ENCODE measurements at regions not wholly inside any gene's neighbourhood (a gene's known extent, or its start where the extent isn't known, plus 50 kb on each side); places are given as distances from the start of the nearest gene placed in this dataset.
"Not testable (repeated sequence)": the region's sequence is repeated elsewhere in the genome, so short reads cannot be mapped to it uniquely, and the experiment has no call there.

- POLR2A ChIA-PET, result no interaction called here
- no peak overlapping the region for H3K27ac Mint-ChIP-seq
- no peak for ATAC-seq
- peaks cover 0 to 5% (median 0%) of the 10 kb centered on the region in 3 donors for H3K36me3 Mint-ChIP-seq
- no peak overlapping the region for H3K4me3 Mint-ChIP-seq
- no peak for DNase-seq
- H3K27me3 Mint-ChIP-seq, result peaks cover 0 to 10% (median 2%) of the 10 kb centered on the region in 5 donors
- H3K4me1 Mint-ChIP-seq, result no peaks in the 10 kb centered on the region
- peaks cover 0 to 6% (median 4%) of the 10 kb centered on the region in 9 donors for H3K9me3 Mint-ChIP-seq
These were observed 174.6 kb upstream of the ZNF469 start for GRCh38 chr16:88208112-88208511.

GRCh38 chr16:88208776-88209175, 174.0 kb upstream of the ZNF469 start:
- ATAC-seq, H3K36me3 Mint-ChIP-seq, POLR2A ChIA-PET, H3K4me1 Mint-ChIP-seq, H3K9me3 Mint-ChIP-seq, H3K4me3 Mint-ChIP-seq, H3K27ac Mint-ChIP-seq, DNase-seq: not testable (repeated sequence)
- H3K27me3 Mint-ChIP-seq, result peaks cover 0 to 16% (median 2%) of the 10 kb centered on the region in 5 donors

GRCh38 chr16:88209579-88209978, 173.2 kb upstream of the ZNF469 start:
- H3K36me3 Mint-ChIP-seq, H3K27ac Mint-ChIP-seq, H3K4me1 Mint-ChIP-seq, DNase-seq, POLR2A ChIA-PET, ATAC-seq, H3K4me3 Mint-ChIP-seq, H3K9me3 Mint-ChIP-seq: not testable (repeated sequence)
- peaks cover 0 to 16% (median 2%) of the 10 kb centered on the region in 5 donors for H3K27me3 Mint-ChIP-seq

GRCh38 chr16:88213937-88214336, 168.8 kb upstream of the ZNF469 start:
- H3K27ac Mint-ChIP-seq, H3K36me3 Mint-ChIP-seq, H3K27me3 Mint-ChIP-seq, DNase-seq, H3K4me1 Mint-ChIP-seq, ATAC-seq, POLR2A ChIA-PET, H3K4me3 Mint-ChIP-seq: not testable (repeated sequence)
- H3K9me3 Mint-ChIP-seq, result peaks cover 0 to 15% (median 9%) of the 10 kb centered on the region in 9 donors

DNA sequence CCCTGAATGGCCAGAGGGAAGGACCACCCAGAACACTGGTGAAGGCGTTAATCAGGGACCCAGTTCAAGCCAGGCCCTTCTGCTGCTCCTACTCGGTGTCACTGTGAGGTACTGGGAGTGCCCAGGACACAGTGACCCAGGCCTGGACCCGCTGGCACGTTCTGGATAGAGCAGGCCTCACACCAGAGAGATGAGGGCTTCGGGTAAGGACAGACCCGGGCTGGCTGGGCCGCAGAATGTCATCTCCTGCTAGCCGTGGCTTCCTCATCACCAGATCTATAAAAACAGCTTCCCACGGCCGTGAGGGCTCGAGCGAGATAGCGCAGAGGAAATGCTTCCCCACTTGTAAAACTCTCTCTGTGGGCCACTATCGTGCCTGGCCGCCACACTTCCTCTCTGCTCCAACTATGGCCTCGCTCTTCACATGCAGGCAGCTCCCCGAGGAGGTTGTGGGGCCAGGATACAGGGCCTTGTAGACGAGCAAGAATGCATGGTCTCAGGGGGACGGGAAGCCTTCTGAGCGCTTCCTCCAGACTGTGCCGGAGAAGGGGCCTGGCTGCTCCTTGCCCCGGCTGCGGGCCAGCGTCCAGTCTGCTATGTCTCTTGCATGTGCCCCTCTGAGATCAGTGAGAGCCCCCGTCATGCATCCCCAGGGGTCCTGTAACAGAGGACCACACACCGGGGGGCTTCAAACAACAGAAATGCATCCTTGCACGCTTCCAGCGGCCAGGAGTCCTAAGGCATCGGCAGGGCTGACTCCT, 161.6 kb upstream of the ZNF469 start:
- H3K36me3 Mint-ChIP-seq, H3K4me3 Mint-ChIP-seq, DNase-seq, POLR2A ChIA-PET, ATAC-seq, H3K4me1 Mint-ChIP-seq, H3K27ac Mint-ChIP-seq: not testable (repeated sequence)
- Mint-ChIP-seq H3K9me3 (peaks cover 0 to 15% (median 9%) of the 10 kb centered on the region in 9 donors), H3K27me3 (peaks cover 8 to 32% (median 29%) of the 10 kb centered on the region in 5 donors)

DNA sequence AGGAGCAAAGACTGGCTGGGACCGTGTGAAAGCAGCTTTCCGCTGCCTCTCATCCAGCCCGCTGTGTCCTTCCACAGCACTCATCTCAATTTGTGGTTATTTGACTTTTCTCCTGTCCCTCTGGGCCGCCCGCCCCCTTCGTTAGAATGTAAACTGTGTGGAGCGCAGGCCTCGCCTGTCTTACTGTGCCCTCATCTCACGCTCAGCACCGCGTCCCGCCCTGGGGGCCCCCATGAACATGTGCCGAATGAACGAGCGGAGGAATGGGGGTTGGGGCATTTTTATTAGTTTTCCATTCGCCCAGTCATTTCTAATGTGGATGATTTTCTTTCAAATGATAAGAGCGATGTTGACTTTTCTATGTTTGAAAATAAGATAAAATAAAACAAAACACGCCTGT, 159.1 kb upstream of the ZNF469 start:
- peaks cover 0 to 12% (median 0%) of the 10 kb centered on the region in 9 donors for H3K9me3 Mint-ChIP-seq
- H3K36me3 Mint-ChIP-seq, POLR2A ChIA-PET, H3K4me1 Mint-ChIP-seq, H3K4me3 Mint-ChIP-seq, ATAC-seq, H3K27ac Mint-ChIP-seq, DNase-seq: not testable (repeated sequence)
- H3K27me3 Mint-ChIP-seq, result peaks cover 6 to 42% (median 25%) of the 10 kb centered on the region in 5 donors

GRCh38 chr16:88224131-88224898, 158.4 kb upstream of the ZNF469 start:
- DNase-seq, H3K4me1 Mint-ChIP-seq, POLR2A ChIA-PET, H3K36me3 Mint-ChIP-seq, ATAC-seq, H3K4me3 Mint-ChIP-seq, H3K27ac Mint-ChIP-seq: not testable (repeated sequence)
- Mint-ChIP-seq H3K27me3 (peaks cover 6 to 41% (median 25%) of the 10 kb centered on the region in 5 donors), H3K9me3 (peaks cover 0 to 12% (median 0%) of the 10 kb centered on the region in 9 donors)

DNA sequence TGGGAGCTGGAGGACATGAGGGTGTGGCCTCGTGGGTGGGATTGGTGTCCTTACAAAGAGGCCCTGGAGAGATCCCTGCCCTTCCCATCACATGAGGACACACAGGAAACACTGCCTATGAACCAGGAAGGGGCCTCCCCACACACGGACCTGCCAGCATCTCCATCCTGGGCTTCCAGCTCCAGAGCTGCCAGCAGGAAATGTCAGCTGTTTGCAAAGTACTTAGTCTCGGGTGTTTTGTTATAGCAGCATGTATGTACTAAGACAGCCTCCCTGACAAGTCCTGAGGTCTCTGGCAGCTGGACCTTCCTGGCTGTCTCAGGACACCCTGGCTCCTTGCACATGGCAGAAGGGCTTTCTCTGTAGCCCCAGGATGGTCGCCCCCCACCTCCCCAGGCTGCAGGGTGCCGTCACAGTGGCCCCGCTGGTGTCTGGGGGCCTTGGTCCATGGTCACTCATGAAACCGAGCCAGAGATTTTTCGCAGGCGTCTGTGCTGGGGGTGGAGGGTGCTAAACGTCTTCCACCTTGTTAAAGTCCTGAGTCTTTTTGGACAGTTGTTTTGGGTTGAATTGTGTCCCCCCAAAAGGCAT, 157.0 kb upstream of the ZNF469 start:
- H3K4me1 Mint-ChIP-seq, H3K9me3 Mint-ChIP-seq, ATAC-seq, POLR2A ChIA-PET, H3K27ac Mint-ChIP-seq, H3K4me3 Mint-ChIP-seq, DNase-seq, H3K36me3 Mint-ChIP-seq: not testable (repeated sequence)
- H3K27me3 Mint-ChIP-seq, result peaks cover 3 to 32% (median 19%) of the 10 kb centered on the region in 5 donors

DNA sequence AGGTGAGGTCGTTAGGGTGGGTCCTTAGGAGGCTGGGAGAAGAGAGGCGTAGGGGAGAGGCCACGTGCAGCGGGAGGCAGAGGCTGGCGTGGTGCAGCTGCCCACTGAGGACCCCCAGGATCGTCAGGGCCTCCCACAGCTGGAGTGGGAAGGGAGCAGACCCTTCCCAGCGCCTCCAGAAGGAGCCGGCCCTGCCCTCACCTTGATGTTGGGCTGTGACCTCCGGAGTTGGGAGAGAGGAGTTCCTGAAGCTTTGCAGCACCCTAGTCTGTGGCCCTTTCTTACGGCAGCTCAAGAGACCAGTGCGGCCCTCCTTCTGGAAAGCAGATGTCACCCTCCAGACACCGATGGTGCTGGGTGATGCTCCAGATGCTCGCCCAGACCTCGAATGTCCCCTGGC, 156.5 kb upstream of the ZNF469 start:
- POLR2A ChIA-PET, H3K27ac Mint-ChIP-seq, H3K4me1 Mint-ChIP-seq, DNase-seq, ATAC-seq, H3K36me3 Mint-ChIP-seq, H3K4me3 Mint-ChIP-seq, H3K9me3 Mint-ChIP-seq: not testable (repeated sequence)
- peaks cover 3 to 26% (median 13%) of the 10 kb centered on the region in 5 donors for H3K27me3 Mint-ChIP-seq

GRCh38 chr16:88227026-88227721, 155.6 kb upstream of the ZNF469 start:
- H3K9me3 Mint-ChIP-seq, POLR2A ChIA-PET, DNase-seq, H3K27ac Mint-ChIP-seq, ATAC-seq, H3K4me1 Mint-ChIP-seq, H3K4me3 Mint-ChIP-seq, H3K36me3 Mint-ChIP-seq: not testable (repeated sequence)
- peaks cover 0 to 22% (median 5%) of the 10 kb centered on the region in 5 donors for H3K27me3 Mint-ChIP-seq

DNA sequence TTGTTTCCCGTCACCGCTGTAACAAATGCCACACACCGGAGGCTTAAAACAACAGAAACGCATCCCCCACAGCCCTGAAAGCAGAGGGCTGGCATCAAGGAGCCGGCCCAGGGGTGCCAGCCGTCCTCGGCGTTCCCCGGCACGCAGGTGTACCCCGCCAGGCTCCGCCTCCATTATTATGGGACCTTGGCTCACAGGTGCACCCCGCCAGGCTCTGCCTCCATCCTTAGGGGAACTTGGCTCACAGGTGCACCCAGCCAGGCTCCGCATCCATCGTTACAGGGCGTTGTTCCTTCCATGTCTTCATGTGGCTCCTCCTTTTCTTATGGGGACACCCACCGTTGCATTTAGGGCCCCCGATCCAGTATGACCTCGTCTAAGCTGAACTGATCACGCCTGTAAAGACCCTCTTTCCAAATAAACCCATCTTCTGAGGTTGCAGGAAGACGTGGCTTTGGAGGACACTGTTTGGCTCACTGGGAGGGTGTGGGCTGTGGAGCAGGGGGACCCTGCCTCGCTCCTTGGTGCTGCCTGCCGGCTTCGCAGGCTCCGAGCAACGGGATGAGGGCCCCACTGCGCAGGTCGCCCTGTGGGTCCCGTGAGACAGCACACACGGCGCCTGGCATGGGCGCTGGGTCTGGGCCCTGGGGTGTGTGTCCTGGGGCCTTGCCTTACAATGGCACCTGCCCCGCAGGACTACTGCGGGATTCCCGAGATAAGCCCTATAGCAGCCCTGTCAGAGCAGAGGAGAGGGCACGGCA, 154.9 kb upstream of the ZNF469 start:
- ATAC-seq, POLR2A ChIA-PET, H3K4me3 Mint-ChIP-seq, DNase-seq, H3K27ac Mint-ChIP-seq, H3K9me3 Mint-ChIP-seq, H3K36me3 Mint-ChIP-seq, H3K4me1 Mint-ChIP-seq: not testable (repeated sequence)
- peaks cover 0 to 17% (median 5%) of the 10 kb centered on the region in 5 donors for H3K27me3 Mint-ChIP-seq

DNA sequence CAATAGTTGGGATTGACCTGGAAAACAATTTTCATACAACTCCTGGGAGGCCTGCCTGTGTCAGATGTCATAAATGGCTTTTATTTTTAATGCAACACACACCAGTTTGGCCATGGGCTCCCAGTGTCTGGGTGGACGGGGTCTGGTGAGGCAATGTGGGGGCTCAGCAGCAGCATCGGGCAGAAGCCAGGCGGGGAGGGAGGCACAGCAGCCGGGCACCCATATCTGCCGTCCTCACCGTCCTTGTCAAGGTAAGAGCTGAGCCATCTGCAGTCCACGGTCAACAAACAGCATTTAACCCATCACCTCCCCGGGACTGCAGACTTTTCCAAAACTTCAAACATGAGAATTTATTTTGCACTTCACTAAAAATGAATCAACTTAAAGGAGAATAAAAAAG, 154.0 kb upstream of the ZNF469 start:
- peaks cover 0 to 11% (median 5%) of the 10 kb centered on the region in 5 donors for H3K27me3 Mint-ChIP-seq
- H3K4me1 Mint-ChIP-seq, DNase-seq, H3K36me3 Mint-ChIP-seq, H3K4me3 Mint-ChIP-seq, POLR2A ChIA-PET, ATAC-seq, H3K27ac Mint-ChIP-seq, H3K9me3 Mint-ChIP-seq: not testable (repeated sequence)

Data from naive thymus-derived CD8-positive, alpha-beta T cell (primary cell).